GM12892 (cell line): ENCODE measurements at regions not wholly inside any gene's neighbourhood (a gene's known extent, or its start where the extent isn't known, plus 50 kb on each side); places are given as distances from the start of the nearest gene placed in this dataset.

Experiments
- POLR2A ChIP-seq: IDR thresholded peaks from 2 replicates; pipeline ENCODE4 v1.6.1; 2011; ENCODE audit warnings: low read depth, low read length, control low read depth
- POLR2AphosphoS5 ChIP-seq: IDR thresholded peaks from 2 replicates; pipeline ENCODE4 v1.6.1; 2011; ENCODE audit warnings: low read depth, low read length, control low read depth
- TAF1 ChIP-seq: IDR thresholded peaks from 2 replicates; pipeline ENCODE4 v1.6.1; 2011; ENCODE audit warnings: low read depth, mild to moderate bottlenecking, control low read depth, low read length, borderline replicate concordance

- TF ChIP-seq POLR2AphosphoS5 (no peak), POLR2A (no peak), TAF1 (no peak)
Measured at GRCh38 chr15:70417535-70417934, 319.8 kb upstream of the TLE3 start.
